ENCODE measurements at regions not wholly inside any gene's neighbourhood (a gene's known extent, or its start where the extent isn't known, plus 50 kb on each side); places are given as distances from the start of the nearest gene placed in this dataset.
"Not testable (repeated sequence)": the region's sequence is repeated elsewhere in the genome, so short reads cannot be mapped to it uniquely, and the experiment has no call there.

- DNase-seq (ENCODE audit: low spot score), result no peak
These were observed 110.5 kb upstream of the KCND3 start for GRCh38 chr1:112099979-112100378.

DNA sequence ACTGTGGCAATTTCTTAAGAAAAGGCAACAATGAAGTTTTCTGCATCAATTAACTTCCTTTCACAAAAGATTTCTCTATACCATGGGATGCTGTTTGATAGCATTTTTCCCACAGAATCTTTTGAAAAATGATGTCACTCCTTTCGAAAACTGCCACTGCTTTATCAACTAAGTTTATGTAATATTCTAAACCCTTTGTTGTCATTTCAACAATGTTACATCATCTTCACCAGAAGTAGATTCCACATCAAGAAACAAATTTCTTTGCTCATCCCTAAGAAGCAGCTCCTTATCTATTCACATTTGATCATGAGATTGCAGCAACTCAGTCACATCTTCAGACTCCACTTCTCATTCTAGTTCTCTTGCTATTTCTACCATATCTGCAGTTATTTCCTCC is 116.1 kb upstream of the KCND3 start:
- DNase-seq (ENCODE audit: low spot score), result no peak

DNA sequence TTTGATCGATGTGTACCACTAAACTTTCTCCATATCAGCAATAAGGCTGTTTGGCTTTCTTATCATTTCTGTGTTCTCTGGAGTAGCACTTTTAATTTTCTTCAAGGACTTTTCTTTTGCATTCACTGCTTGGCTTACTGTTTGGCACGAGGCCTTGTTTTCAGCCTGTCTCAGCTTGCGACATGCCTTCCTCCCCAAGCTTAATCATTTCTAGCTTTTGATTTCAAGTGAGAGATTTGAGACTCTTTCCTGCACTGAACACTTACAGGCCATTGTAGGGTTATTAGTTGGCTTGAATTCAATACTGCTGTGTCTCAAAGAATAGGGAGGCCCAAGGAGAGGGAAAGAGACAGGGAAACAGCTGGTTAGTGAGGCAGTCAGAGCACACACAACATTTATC is 120.6 kb upstream of the KCND3 start:
- DNase-seq (ENCODE audit: low spot score), result no peak

DNA sequence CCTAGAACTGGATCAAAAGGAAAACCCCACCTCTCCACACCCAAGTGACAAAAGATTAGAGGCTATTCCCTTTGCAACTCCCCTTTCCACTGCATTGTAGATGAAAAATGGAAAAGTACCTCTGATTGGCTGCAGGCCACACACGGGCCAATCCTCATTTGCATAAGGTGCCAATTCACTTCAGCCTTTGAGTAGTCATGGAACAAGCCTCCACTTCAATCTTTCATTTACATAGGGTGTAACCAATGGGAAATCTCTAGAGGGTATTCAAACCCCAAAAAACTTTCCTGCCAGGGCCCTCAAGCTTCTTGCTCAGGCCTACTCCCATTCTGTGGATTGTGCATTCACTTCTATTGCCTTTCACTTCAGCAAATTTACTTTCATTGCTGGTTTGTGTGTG is 122.3 kb upstream of the KCND3 start:
- no peak for DNase-seq (ENCODE audit: low spot score)

DNA sequence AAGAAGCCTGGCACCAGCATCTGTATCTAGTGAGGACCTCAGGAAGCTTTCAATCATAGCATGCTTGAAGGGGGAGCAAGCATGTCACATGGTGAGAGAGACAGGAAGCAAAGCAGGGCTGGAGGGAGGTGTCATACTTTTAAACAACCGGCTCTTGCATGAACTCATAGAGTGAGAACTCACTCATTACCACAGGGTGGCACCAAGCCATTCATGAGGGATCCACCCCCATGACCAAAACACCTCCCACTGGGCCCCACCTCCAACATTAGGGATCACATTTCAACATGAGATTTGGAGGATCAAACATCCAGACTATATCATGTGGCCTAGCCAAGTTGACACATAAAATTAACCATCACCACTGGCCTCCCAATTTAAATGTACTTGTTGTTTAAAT is 125.1 kb upstream of the KCND3 start:
- DNase-seq (ENCODE audit: low spot score), result peak; percentile 6

DNA sequence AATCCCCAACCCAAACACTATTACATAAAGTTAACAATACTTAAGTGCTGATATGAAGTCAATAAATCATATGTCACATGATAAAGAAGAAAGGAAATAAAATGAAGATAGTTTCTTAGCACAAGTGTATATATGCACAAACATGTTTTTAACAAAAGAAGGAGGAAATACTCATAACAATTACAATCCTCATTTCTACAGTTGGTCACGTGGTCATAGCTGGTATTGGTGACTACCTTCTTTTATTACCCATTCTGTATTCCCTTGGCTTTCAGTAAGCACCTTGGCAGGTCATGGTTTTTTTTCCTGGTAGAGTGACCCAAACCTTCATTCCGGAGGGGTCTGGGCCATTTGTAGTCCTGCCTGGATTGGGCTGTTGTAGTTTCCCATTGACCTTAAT is 137.1 kb upstream of the KCND3 start:
- no peak for DNase-seq (ENCODE audit: low spot score)

GRCh38 chr1:112127606-112128005 is 138.1 kb upstream of the KCND3 start:
- DNase-seq (ENCODE audit: low spot score), result not testable (repeated sequence)

DNA sequence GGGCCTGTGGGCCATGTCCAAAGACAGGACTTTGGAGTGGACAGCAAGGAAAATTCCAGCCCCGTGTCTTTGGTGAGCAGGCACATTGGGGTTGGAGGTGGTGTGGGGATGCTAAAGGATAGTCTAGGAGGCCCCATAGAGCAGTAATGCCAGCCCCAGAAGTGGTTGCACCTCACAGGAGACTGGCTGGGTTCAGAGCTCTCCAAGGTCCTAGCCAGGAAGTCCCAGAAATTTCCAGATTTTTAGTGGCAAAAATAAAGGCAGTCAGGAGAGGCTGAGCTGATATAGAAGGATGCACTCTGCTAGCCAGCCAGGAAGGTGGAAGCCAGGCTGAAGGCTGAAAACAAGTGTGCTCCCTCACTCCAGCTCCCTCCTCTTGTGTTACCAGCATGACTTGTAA is 144.0 kb upstream of the KCND3 start:
- DNase-seq (ENCODE audit: low spot score), result no peak

DNA sequence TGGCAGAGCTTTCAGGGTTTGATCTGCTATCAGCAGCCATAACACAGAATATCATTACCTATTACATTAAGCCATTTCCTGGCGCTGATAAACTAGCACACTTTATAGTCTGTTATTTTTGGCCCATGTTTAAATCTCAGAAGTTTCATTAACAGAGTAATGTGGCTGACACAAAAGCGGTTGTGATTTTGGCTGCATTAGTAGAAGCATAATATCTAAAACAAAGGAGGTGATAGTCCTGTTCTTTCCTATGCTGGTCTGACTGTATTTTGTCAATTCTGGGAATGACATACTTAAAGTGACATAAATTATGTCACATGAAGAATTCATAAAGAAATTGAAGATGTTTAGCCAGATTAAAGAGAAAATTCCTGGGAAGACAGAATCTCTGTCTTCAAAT is 151.3 kb upstream of the KCND3 start:
- no peak for DNase-seq (ENCODE audit: low spot score)

GRCh38 chr1:112141301-112141700 is 151.8 kb upstream of the KCND3 start:
- no peak for DNase-seq (ENCODE audit: low spot score)

- DNase-seq (ENCODE audit: low spot score), result no peak
These were observed 152.5 kb upstream of the KCND3 start for GRCh38 chr1:112141923-112142322.

DNA sequence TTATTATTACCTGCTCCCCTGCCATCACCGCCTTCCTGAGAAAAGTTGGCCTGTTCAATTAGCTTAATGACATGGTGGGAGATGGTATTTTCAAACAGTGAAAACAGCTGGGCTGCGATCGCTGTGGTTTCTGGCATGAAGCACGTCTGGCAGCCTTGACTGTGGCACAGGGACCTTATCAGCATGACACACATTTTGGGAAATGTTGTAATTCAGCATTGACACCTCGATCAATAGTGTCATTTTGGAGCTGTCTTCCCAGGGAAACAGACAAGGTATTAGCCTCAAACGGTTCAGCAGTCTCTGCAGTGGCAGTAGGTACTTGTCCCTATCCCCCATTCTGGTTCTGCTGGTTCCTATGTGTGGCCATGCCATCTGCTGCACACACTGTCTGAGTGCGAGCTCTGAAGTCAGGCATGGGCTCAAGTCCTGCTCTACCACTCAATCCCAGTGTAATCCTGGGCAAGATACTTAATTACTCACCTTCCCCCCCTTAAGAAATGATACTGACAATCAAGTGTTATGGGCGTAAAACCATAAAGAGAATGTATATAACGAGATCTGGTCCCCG is 154.5 kb upstream of the KCND3 start:
- DNase-seq (ENCODE audit: low spot score), result no peak

DNA sequence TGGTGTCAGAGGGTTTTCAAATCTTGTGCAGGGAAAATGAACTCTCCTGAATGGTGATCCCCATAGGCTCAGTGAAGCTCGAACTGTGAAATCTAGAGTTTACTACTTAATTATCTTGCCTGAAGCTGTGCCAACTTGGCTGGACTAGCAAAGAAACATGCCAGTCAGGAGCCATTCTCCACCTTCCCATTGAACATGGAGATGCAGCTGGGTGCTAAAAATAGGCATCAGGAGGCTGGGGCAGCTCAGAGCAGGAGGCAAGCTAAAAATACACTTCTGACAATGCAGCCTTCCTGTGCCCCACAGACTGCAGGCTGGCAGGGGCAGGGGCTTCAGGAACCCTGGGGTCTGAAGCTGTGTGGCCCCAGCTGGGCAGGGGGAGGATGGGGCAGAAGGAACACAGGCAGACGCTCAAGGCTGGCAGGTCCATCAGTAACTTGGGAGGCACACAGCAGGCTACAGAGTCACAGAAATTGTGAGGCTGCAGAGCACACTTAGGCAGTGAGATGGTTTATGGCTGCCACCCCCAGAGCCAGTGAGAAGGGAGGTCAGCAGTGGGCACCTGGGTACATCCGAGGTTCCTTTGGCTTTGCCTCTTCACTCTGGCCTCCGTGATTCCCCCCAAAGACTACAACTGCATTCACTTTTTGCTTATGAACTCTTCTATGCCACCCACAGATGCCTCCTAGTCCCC is 155.4 kb upstream of the KCND3 start:
- no peak for DNase-seq (ENCODE audit: low spot score)

DNA sequence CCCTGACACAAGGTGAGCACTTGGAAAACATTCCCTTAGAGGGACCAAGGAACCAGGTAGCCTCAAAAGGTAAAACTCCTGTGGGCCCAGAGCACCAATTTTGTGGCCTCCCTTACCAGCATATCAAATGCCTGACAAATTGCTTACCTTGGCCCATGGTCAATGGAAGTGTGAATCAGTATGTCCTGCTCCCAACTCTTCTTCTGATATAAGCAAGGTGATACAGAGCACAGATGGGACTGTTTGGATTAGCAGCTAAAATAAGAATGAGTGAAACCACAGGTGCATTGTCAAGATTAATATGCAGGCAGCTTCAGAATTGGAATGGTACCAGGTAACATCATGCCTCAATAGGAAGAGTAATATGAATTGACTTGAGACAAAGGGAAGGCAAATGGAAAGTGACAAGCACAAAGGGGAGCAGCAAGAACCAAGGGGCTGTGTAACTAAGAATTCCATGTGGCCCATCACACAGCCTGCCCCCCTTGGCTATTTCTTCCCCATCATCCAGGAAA is 156.8 kb upstream of the KCND3 start:
- DNase-seq (ENCODE audit: low spot score), result no peak

DNA sequence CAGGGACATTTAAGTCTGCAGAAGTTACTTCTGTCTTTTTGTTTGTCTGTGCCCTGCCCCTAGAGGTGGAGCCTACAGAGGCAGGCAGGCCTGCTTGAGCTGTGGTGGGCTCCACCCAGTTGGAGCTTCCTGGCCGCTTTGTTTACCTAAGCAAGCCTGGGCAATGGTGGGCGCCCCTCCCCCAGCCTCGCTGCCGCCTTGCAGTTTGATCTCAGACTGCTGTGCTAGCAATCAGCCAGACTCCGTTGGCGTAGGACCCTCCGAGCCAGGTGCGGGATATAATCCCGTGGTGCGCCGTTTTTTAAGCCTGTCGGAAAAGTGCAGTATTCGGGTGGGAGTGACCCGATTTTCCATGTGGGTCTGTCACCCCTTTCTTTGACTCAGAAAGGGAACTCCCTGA is 170.7 kb upstream of the KCND3 start:
- not testable (repeated sequence) for DNase-seq (ENCODE audit: low spot score)

- DNase-seq (ENCODE audit: low spot score), result no peak
These were observed 175.9 kb upstream of the KCND3 start for GRCh38 chr1:112165375-112165774.

GRCh38 chr1:112169517-112169916 is 180.0 kb upstream of the KCND3 start:
- no peak for DNase-seq (ENCODE audit: low spot score)

- DNase-seq (ENCODE audit: low spot score), result peak; percentile 23
These were observed 182.9 kb upstream of the KCND3 start for GRCh38 chr1:112172294-112172882.

- no peak for DNase-seq (ENCODE audit: low spot score)
These were observed 187.8 kb upstream of the KCND3 start for GRCh38 chr1:112177314-112177713.

DNA sequence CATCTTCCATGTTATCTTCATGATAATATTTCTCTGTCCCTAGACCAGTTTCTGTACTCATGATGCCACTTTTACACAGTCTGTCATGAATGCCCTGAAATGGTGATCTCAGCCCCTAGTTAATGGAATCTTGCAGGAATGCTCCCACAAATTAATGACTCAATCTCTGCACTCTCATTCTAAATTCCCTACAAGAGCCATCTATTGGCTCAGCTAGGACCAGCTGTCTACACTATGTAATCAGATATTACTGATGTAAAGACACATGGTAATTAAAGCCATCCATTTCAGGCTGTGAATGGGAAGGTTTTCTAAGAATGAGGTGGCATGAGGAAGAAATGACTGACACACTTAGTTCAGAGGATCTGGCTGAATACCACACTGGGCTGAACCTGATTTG is 199.1 kb upstream of the KCND3 start:
- DNase-seq (ENCODE audit: low spot score), result no peak

GRCh38 chr1:112196008-112196588 is 199.9 kb upstream of the CTTNBP2NL start:
- no peak for DNase-seq (ENCODE audit: low spot score)

DNA sequence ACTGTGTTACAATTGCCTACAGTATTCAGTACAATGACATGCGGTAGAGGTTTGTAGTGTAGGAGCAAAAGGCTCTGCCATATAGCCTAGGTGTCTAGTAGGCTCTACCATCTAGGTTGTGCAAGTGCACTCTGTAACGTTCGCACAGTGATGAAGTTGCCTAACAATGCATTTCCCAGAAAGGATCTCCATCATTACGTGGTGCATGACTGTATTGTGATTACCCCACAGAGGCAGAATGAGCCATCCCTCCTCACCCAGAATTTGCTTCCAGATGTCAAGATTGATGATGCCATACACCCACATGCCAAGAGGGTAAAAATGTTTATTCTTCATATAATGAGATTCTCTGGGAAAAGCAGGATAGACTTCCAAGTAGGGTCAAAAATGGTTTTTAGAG is 199.3 kb upstream of the CTTNBP2NL start:
- DNase-seq (ENCODE audit: low spot score), result no peak

- no peak for DNase-seq (ENCODE audit: low spot score)
These were observed 186.5 kb upstream of the CTTNBP2NL start for GRCh38 chr1:112209493-112209892.
